A549 (cell line): ENCODE measurements at regions not wholly inside any gene's neighbourhood (a gene's known extent, or its start where the extent isn't known, plus 50 kb on each side); places are given as distances from the start of the nearest gene placed in this dataset.

Experiments
- ATAC-seq, 2 experiments: fragments of 200-7000 bp in 1 of 2; fragments of >200 bp in 1 of 2; cut with Nextera tagmentation in 1 of 2; cut with Tn5 transposase in 1 of 2; 3 replicates each; pipeline versions ENCODE4 v1.8.0 to v1.9.1; 2018 to 2020; ENCODE audit warnings: mild to moderate bottlenecking in 1 of 2, moderate library complexity in 1 of 2
- CTCF ChIA-PET: fragments of 300-600 bp; sonication (Branson Sonifier 250); formaldehyde crosslinking; extraction: SDS; loops from one replicate; lab custom pipeline; 2021; ENCODE audit warnings: antibody characterized with exemption, inconsistent platforms; lab: Yijun Ruan, JAX
- POLR2A ChIA-PET: fragments of 350-600 bp; formaldehyde crosslinking; extraction: SDS; loops from one replicate; lab custom pipeline; 2021; ENCODE audit warnings: antibody characterized with exemption, inconsistent platforms; lab: Yijun Ruan, JAX
- DNase-seq, 2 experiments: peaks; one replicate each; pipeline versions ENCODE4 v3.0.0 to v3.0.0-alpha.2; 2011 to 2016; ENCODE audit warnings: low read depth in 1 of 2, low spot score in 1 of 2
- FAIRE-seq: peaks from 2 replicates; lab custom pipeline; 2011; peaks lifted over from hg19 to GRCh38; lab: Jason Lieb, UNC
- H3K27ac ChIP-seq, 2 experiments: fragments of >200 bp; sonication (Bioruptor Twin); formaldehyde crosslinking; 3 replicates each; pipeline ENCODE4 v1.5.1; 2016 to 2017
- H3K4me1 ChIP-seq: fragments of >200 bp; sonication (Bioruptor Twin); formaldehyde crosslinking; 3 replicates; pipeline ENCODE4 v1.6.1; 2016
- H3K4me2 ChIP-seq: fragments of >200 bp; sonication (Bioruptor Twin); formaldehyde crosslinking; 3 replicates; pipeline ENCODE4 v1.6.1; 2016
- H3K4me3 ChIP-seq: fragments of >200 bp; sonication (Bioruptor Twin); formaldehyde crosslinking; 3 replicates; pipeline ENCODE4 v1.5.1; 2016
- H3K9me3 ChIP-seq: fragments of >200 bp; sonication (Bioruptor Twin); formaldehyde crosslinking; 3 replicates; pipeline ENCODE4 v1.6.1; 2016
- ATOH8 ChIP-seq: fragments of 250-450 bp; sonication (Bioruptor Pico); IDR thresholded peaks from 2 replicates; pipeline ENCODE4 v1.5.0; 2020; ENCODE audit warnings: low read depth, mild to moderate bottlenecking, moderate library complexity
- BCL3 ChIP-seq: fragments of >200 bp; sonication (Bioruptor Twin); formaldehyde crosslinking; IDR thresholded peaks from 3 replicates; pipeline ENCODE4 v1.6.1; 2016
- CHD4 ChIP-seq: fragments of 200-600 bp; sonication (generic); IDR thresholded peaks from 2 replicates; pipeline ENCODE4 v1.6.1; 2016; ENCODE audit warnings: antibody characterized with exemption, mild to moderate bottlenecking, borderline replicate concordance
- CTCF ChIP-seq: fragments of >200 bp; sonication (Bioruptor Twin); formaldehyde crosslinking; IDR thresholded peaks from 3 replicates; pipeline ENCODE4 v1.5.1; 2016
- E2F6 ChIP-seq: IDR thresholded peaks from 2 replicates; pipeline ENCODE4 v1.6.1; 2012; ENCODE audit warnings: low read depth, borderline replicate concordance
- EHF ChIP-seq: fragments of 250-450 bp; sonication (Bioruptor Pico); IDR thresholded peaks from 2 replicates; pipeline ENCODE4 v1.5.0; 2020; ENCODE audit warnings: mild to moderate bottlenecking
- EHMT2 ChIP-seq: fragments of 200-600 bp; sonication (generic); IDR thresholded peaks from 2 replicates; pipeline ENCODE4 v1.6.1; 2016; ENCODE audit warnings: antibody characterized with exemption, low read depth, mild to moderate bottlenecking, moderate library complexity
- ELK1 ChIP-seq: fragments of 150-350 bp; IDR thresholded peaks from 2 replicates; pipeline ENCODE4 v1.6.1; 2014; ENCODE audit warnings: low read depth, mild to moderate bottlenecking, low read length
- ESRRA ChIP-seq: fragments of 150-350 bp; IDR thresholded peaks from 2 replicates; pipeline ENCODE4 v1.6.1; 2014; ENCODE audit warnings: mild to moderate bottlenecking, low read length, borderline replicate concordance
- FOSB ChIP-seq: fragments of 250-450 bp; sonication (Bioruptor Pico); IDR thresholded peaks from 2 replicates; pipeline ENCODE4 v1.5.0; 2020; ENCODE audit warnings: mild to moderate bottlenecking, moderate library complexity
- FOSL2 ChIP-seq, 2 experiments: fragments of 450-650 bp in 1 of 2; fragments of >200 bp in 1 of 2; sonication (Bioruptor Twin) in 1 of 2; formaldehyde crosslinking; IDR thresholded peaks; 2 replicates each; pipeline versions ENCODE4 v1.5.0 to v1.6.1; 2016 to 2020; ENCODE audit warnings: mild to moderate bottlenecking in 1 of 2, moderate library complexity in 1 of 2
- FOXS1 ChIP-seq: fragments of 250-450 bp; sonication (Bioruptor Pico); IDR thresholded peaks from 2 replicates; pipeline ENCODE4 v1.5.0; 2020; ENCODE audit warnings: mild to moderate bottlenecking, moderate library complexity
- HOXB13 ChIP-seq: fragments of 250-450 bp; sonication (Bioruptor Pico); IDR thresholded peaks from 2 replicates; pipeline ENCODE4 v1.5.0; 2020; ENCODE audit warnings: low read depth, mild to moderate bottlenecking, moderate library complexity
- HOXB5 ChIP-seq: fragments of 250-450 bp; sonication (Bioruptor Pico); IDR thresholded peaks from 2 replicates; pipeline ENCODE4 v1.5.0; 2020; ENCODE audit warnings: mild to moderate bottlenecking, moderate library complexity
- JUNB ChIP-seq: fragments of >200 bp; sonication (Bioruptor Twin); formaldehyde crosslinking; IDR thresholded peaks from 2 replicates; pipeline ENCODE4 v1.6.1; 2016
- KDM1A ChIP-seq: fragments of 200-600 bp; sonication (generic); IDR thresholded peaks from 2 replicates; pipeline ENCODE4 v1.6.1; 2016; ENCODE audit warnings: low read depth, mild to moderate bottlenecking
- MAFK ChIP-seq: fragments of 450-650 bp; IDR thresholded peaks from 2 replicates; pipeline ENCODE4 v1.6.1; 2014; ENCODE audit not compliant: partially characterized antibody
- NFE2L2 ChIP-seq: fragments of 150-350 bp; conservative IDR thresholded peaks from 2 replicates; pipeline ENCODE4 v1.6.1; 2014; ENCODE audit warnings: low read length
- NR3C1 ChIP-seq: fragments of >200 bp; sonication (Bioruptor Twin); formaldehyde crosslinking; IDR thresholded peaks from 3 replicates; pipeline ENCODE4 v1.6.1; 2017
- PHF8 ChIP-seq: fragments of 200-600 bp; sonication (generic); IDR thresholded peaks from 2 replicates; pipeline ENCODE4 v1.6.1; 2016; ENCODE audit warnings: low read depth, mild to moderate bottlenecking, antibody characterized with exemption, moderate library complexity, borderline replicate concordance
- POLR2A ChIP-seq: IDR thresholded peaks from 2 replicates; pipeline ENCODE4 v1.6.1; 2012; ENCODE audit warnings: mild to moderate bottlenecking, low read length
- POLR2AphosphoS2 ChIP-seq: conservative IDR thresholded peaks from 2 replicates; pipeline ENCODE4 v1.6.1; 2012; ENCODE audit warnings: low read length, improper control_type of control experiment, inconsistent platforms
- RARB ChIP-seq: fragments of 250-450 bp; sonication (Bioruptor Pico); IDR thresholded peaks from 2 replicates; pipeline ENCODE4 v1.8.0; 2021; ENCODE audit warnings: mild to moderate bottlenecking, moderate library complexity
- ZC3H11A ChIP-seq: fragments of 450-650 bp; IDR thresholded peaks from 2 replicates; pipeline ENCODE4 v1.6.1; 2014; ENCODE audit warnings: antibody characterized with exemption, mild to moderate bottlenecking
- ZNF302 ChIP-seq: fragments of 250-450 bp; sonication (Bioruptor Pico); IDR thresholded peaks from 2 replicates; pipeline ENCODE4 v1.9.0; 2021; ENCODE audit warnings: inconsistent platforms, mild to moderate bottlenecking, moderate library complexity
- WGBS: methylation state at CpG from one replicate; pipeline ENCODE4 v1.1.6; 2017; ENCODE audit errors: missing lambda C conversion rate; 5-methylcytosine and 5-hydroxymethylcytosine counted together

GRCh38 chr1:222042120-222042519, 300.2 kb upstream of the DUSP10 start:
- ChIA-PET CTCF (interaction anchor here (0.5 to 0.7 kb wide), 2 partner anchors 577 to 898 kb away, joined by 3 read pairs; no protein-coding TSS in a partner anchor), POLR2A (no interaction called here)
- no peaks in the 10 kb centered on the region for H3K4me1 ChIP-seq
- DNase-seq (no peak), FAIRE-seq (no peak), ATAC-seq (no peak)
- no peak overlapping the region for H3K4me3 ChIP-seq
- no peaks in the 10 kb centered on the region for H3K9me3 ChIP-seq
- no peak overlapping the region for H3K27ac ChIP-seq
- 61% methylated on average over 6 of the region's 6 CpGs for WGBS
- H3K4me2 ChIP-seq = no peak overlapping the region
- TF ChIP-seq E2F6 (no peak), HOXB13 (CRISPR knock-in tag) (no peak), NFE2L2 (no peak), POLR2A (no peak), ZNF302 (no peak), FOXS1 (CRISPR knock-in tag) (no peak), EHF (CRISPR knock-in tag) (no peak), RARB (CRISPR knock-in tag) (no peak), ZC3H11A (no peak), PHF8 (no peak), CTCF (no peak), ESRRA (no peak), EHMT2 (no peak)

GRCh38 chr1:222040955-222041354, 299.1 kb upstream of the DUSP10 start:
- no peaks in the 10 kb centered on the region for H3K4me1 ChIP-seq
- no peak overlapping the region for H3K4me3 ChIP-seq
- no peak overlapping the region for H3K27ac ChIP-seq
- no peak for TF ChIP-seq ESRRA
- no peak for TF ChIP-seq NR3C1
- TF ChIP-seq KDM1A = no peak
- no peak for TF ChIP-seq FOSB (CRISPR knock-in tag)
- TF ChIP-seq ELK1 = no peak
- TF ChIP-seq BCL3 = no peak
- TF ChIP-seq ATOH8 = no peak
- TF ChIP-seq EHMT2 = no peak
- no peak for TF ChIP-seq ZNF302
- no peak for TF ChIP-seq POLR2AphosphoS2
- TF ChIP-seq MAFK = no peak
- no peak for TF ChIP-seq FOSL2 (IDR thresholded peaks at IDR 0.05)
- no peak for TF ChIP-seq FOSL2 (CRISPR knock-in tag; IDR thresholded peaks at IDR 0.05)
- TF ChIP-seq HOXB5 (CRISPR knock-in tag) = no peak
- TF ChIP-seq RARB (CRISPR knock-in tag) = no peak
- TF ChIP-seq CHD4 = no peak
- TF ChIP-seq JUNB = no peak
- no peak for FAIRE-seq
- no peaks in the 10 kb centered on the region for H3K9me3 ChIP-seq
- DNase-seq = no peak
- WGBS = 64% methylated on average over 4 of the region's 4 CpGs
- CTCF ChIA-PET = interaction anchor here (0.6 to 1.4 kb wide), 2 partner anchors 14 to 196 kb away, joined by 3 read pairs; no protein-coding TSS in a partner anchor
- H3K4me2 ChIP-seq = no peak overlapping the region
- POLR2A ChIA-PET = no interaction called here
- ATAC-seq = no peak
